Peyer's patch (tissue), 4 donors: ENCODE measurements at regions not wholly inside any gene's neighbourhood (a gene's known extent, or its start where the extent isn't known, plus 50 kb on each side); places are given as distances from the start of the nearest gene placed in this dataset.

Source experiments
- POLR2A ChIP-seq, 2 donors: fragments of 450-650 bp; IDR thresholded peaks; one replicate each; pipeline ENCODE4 v1.5.1; 2017; ENCODE audit warnings: antibody characterized with exemption in 2 of 2, mild to moderate bottlenecking in 2 of 2, moderate library complexity in 2 of 2
- TF ChIP-seq, protein P1 (sequence below), 6 experiments: fragments of 450-650 bp in 4 of 6; fragments of 200-600 bp in 2 of 6; sonication (generic) in 1 of 6; IDR thresholded peaks; one replicate each; pipeline ENCODE4 v1.5.1; 2017 to 2019; ENCODE audit warnings: antibody characterized with exemption in 6 of 6, mild to moderate bottlenecking in 3 of 6, moderate library complexity in 1 of 6

DNA sequence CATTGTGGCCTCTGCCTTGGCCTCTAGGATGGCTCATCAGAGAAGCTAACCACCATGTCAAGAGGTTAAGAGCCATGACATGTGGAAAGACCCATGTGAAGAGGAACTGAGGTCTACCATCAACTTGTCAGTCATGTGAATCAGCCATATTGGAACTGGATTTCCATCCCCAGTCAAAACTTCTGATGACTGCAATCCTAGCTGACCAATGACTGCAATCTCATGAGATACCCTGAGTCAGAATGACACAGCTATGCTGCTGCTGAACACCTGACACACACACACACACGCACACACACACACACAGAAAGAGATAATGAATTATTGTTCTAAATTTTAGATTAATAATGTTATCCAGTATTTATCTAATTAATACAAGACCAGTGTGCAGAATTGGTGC lies 337.5 kb upstream of the LMCD1 start:
- TF ChIP-seq, protein P1, sequence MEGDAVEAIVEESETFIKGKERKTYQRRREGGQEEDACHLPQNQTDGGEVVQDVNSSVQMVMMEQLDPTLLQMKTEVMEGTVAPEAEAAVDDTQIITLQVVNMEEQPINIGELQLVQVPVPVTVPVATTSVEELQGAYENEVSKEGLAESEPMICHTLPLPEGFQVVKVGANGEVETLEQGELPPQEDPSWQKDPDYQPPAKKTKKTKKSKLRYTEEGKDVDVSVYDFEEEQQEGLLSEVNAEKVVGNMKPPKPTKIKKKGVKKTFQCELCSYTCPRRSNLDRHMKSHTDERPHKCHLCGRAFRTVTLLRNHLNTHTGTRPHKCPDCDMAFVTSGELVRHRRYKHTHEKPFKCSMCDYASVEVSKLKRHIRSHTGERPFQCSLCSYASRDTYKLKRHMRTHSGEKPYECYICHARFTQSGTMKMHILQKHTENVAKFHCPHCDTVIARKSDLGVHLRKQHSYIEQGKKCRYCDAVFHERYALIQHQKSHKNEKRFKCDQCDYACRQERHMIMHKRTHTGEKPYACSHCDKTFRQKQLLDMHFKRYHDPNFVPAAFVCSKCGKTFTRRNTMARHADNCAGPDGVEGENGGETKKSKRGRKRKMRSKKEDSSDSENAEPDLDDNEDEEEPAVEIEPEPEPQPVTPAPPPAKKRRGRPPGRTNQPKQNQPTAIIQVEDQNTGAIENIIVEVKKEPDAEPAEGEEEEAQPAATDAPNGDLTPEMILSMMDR (IDR thresholded peaks at IDR 0.05), result no peak
- TF ChIP-seq POLR2A (IDR thresholded peaks at IDR 0.05), result no peak
